ENCODE measurements at regions not wholly inside any gene's neighbourhood (a gene's known extent, or its start where the extent isn't known, plus 50 kb on each side); places are given as distances from the start of the nearest gene placed in this dataset.

DNA sequence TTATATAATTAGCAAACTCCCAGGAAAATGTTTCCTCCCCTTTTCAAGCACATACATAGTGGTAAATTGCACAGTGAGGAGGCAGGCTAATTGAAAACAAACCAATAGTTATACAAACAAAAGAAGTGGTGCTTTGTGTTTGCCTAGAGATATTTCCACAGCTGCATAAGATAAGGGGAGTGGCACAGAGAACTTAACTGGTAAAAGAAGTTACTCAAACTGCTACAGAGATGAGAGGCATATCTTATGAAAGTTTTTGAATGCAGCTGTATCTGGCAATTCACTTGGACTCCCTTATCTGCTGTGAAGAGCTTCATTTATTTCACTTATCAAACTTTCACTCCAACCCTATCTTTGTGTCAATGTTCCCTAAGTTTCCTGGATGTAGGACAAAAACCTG is 361.2 kb upstream of the RBMY1B start:
- no peak for DNase-seq (ENCODE audit: low read depth)
- no peak overlapping the region for H3K4me3 ChIP-seq (ENCODE audit: low read depth, low read length)
- TF ChIP-seq, protein P1, sequence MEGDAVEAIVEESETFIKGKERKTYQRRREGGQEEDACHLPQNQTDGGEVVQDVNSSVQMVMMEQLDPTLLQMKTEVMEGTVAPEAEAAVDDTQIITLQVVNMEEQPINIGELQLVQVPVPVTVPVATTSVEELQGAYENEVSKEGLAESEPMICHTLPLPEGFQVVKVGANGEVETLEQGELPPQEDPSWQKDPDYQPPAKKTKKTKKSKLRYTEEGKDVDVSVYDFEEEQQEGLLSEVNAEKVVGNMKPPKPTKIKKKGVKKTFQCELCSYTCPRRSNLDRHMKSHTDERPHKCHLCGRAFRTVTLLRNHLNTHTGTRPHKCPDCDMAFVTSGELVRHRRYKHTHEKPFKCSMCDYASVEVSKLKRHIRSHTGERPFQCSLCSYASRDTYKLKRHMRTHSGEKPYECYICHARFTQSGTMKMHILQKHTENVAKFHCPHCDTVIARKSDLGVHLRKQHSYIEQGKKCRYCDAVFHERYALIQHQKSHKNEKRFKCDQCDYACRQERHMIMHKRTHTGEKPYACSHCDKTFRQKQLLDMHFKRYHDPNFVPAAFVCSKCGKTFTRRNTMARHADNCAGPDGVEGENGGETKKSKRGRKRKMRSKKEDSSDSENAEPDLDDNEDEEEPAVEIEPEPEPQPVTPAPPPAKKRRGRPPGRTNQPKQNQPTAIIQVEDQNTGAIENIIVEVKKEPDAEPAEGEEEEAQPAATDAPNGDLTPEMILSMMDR (IDR thresholded peaks at IDR 0.05; ENCODE audit: insufficient read depth, low read depth, low read length): no peak

DNA sequence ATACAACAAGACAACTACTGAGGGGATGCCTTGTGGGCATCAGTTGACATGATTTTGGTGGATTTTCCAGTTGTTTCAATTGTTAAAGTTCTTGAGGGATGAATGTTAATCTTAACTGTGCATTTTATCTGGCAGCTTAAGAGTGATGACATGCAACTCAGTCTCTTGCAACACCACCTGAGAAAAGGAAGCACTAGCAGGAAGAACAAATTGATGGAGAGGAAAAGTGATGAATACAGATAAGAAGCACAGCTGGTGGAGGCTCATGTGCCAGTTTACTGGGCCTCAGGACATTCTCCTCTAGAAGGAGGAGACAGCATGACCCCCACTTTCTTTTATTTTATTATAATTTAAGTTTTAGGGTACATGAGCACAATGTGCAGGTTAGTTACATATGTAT is 341.3 kb upstream of the RBMY1B start:
- no peak overlapping the region for H3K4me3 ChIP-seq (ENCODE audit: low read depth, low read length)
- DNase-seq (ENCODE audit: low read depth): no peak
- TF ChIP-seq, protein P1 (IDR thresholded peaks at IDR 0.05; ENCODE audit: insufficient read depth, low read depth, low read length): no peak

DNA sequence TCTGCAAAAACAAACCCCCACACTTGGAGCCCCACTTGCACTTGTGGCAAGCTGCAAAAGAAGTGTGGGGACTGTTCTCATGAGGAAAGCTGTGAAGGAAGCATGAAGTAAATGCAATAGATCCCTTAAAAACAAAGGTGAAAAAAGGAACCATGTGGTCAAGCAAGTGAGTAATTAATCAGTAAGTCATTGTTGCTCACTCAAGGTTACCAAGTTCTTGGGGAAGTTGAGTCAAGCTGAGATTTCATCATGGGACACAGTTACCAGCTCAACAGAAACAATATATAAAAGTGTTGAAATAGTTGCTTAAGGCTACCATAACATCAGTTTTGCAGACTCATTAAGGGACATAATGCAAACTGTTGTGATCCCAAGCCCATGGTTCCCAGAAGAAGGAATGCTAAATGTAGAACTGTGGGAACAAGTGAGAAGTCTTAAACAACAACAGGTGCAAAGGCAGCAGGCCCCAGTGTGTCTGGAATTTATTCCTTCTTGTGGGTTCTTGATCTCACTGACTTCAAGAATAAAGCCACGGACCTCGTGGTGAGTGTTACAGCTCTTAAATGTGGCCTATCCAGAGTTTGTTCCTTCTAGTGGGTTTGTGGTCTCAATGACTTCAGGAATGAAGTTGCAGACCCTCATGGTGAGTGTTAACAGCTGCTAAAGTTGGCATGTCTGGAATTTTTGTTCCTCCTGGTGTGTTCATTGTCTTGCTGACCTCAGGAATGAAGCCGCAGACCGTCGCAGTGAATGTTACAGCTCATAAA is 336.3 kb upstream of the RBMY1B start:
- H3K4me3 ChIP-seq (ENCODE audit: low read depth, low read length): no peak overlapping the region
- DNase-seq (ENCODE audit: low read depth): no peak
- TF ChIP-seq, protein P1 (IDR thresholded peaks at IDR 0.05; ENCODE audit: insufficient read depth, low read depth, low read length): no peak

DNA sequence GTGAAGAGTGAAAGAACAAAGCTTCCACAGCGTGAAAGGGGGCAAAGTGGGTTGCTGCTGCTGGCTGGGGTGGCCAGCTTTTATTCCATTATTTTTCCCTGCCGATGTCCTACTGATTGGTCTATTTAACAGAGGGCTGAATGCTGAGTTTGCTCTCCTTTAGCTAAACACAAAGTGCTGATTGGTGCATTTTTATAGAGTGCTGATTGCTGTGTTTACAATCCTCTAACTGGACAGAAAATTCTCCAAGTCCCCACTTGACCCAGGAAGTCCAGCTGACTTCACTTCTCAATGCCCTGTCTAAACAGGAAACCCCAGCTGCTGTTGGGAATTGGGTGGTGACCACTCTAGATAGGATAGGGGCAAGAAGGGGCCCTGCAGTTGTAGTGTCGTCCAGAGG is 335.6 kb upstream of the RBMY1B start:
- no peak for DNase-seq (ENCODE audit: low read depth)
- H3K4me3 ChIP-seq (ENCODE audit: low read depth, low read length): no peak overlapping the region
- TF ChIP-seq, protein P1 (IDR thresholded peaks at IDR 0.05; ENCODE audit: insufficient read depth, low read depth, low read length): no peak

DNA sequence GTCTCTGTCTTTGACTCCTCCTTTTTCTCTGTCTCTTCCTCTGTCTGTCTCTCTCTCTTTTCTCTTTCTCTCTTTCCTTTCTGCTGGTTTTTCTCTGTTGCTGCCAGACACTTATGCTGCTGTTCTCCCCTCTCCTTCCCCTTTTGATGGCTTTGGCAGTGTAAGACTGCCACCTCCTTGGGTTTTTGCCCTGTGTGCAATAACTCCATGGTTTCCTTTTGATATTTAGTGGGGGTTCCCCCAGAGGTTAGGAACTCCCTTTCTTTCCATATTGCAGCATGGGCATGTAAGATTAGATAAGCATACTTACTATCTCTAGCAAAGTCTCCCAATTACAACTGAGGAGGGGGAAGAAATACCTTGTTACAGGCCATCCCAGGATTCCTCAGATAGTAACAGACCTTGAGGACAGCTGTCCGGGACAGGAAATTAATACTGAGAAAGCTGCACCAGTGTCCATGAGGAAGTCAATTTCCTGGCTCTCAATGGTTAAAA is 333.8 kb upstream of the RBMY1B start:
- no peak overlapping the region for H3K4me3 ChIP-seq (ENCODE audit: low read depth, low read length)
- no peak for DNase-seq (ENCODE audit: low read depth)
- TF ChIP-seq, protein P1 (IDR thresholded peaks at IDR 0.05; ENCODE audit: insufficient read depth, low read depth, low read length): no peak

DNA sequence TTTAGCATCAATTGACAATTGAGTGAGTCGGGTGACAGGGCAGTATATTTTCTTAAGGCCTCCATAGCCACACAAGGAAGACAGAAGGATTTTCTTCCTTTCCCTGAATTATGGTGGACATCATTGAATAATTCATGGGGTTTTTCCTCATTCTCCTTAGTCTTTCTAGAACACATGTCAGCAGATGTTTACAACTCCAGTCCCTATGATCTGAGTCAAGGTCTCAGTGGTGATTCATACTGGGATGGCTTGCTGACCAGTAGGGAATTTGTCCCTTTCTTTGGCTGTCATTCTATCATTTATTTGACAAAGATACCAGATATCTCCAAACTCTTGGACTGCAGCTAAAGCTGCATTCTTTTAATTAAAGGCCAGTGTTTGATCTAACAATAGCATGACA is 332.9 kb upstream of the RBMY1B start:
- no peak overlapping the region for H3K4me3 ChIP-seq (ENCODE audit: low read depth, low read length)
- no peak for DNase-seq (ENCODE audit: low read depth)
- TF ChIP-seq, protein P1 (IDR thresholded peaks at IDR 0.05; ENCODE audit: insufficient read depth, low read depth, low read length): no peak

DNA sequence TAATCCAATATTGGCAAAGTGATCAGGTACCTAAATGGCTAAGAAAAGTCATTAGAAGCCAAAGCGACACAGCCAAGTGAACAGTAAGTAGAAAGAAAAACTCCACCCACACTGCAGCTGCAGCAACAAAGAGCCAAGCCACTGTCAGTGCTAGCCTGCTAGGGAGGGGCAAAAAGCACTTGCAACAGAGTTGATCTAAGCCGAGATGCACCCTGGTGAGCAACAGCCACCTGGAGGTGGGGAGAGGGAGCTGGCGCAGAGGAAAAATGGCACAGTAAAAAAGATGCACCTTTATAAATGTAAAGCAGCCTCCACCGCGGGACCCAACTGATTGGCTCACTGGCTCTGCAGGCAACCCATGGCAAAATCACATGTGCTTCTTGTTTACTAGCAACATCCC is 330.2 kb upstream of the RBMY1B start:
- H3K4me3 ChIP-seq (ENCODE audit: low read depth, low read length): no peak overlapping the region
- DNase-seq (ENCODE audit: low read depth): no peak
- TF ChIP-seq, protein P1 (IDR thresholded peaks at IDR 0.05; ENCODE audit: insufficient read depth, low read depth, low read length): no peak

Measured in fibroblast of villous mesenchyme (primary cell).